Esophagus squamous epithelium (tissue), 4 donors: ENCODE measurements at regions not wholly inside any gene's neighbourhood (a gene's known extent, or its start where the extent isn't known, plus 50 kb on each side); places are given as distances from the start of the nearest gene placed in this dataset.

ENCODE experiments used
- POLR2A ChIP-seq, 4 donors: fragments of 450-650 bp; IDR thresholded peaks; one replicate each; pipeline ENCODE4 v1.6.1; 2017; ENCODE audit warnings: antibody characterized with exemption in 4 of 4, mild to moderate bottlenecking in 4 of 4, moderate library complexity in 3 of 4
- TF ChIP-seq, protein P1 (sequence below), 6 experiments: fragments of 450-650 bp in 4 of 6; fragments of 200-600 bp in 2 of 6; sonication (generic) in 2 of 6; IDR thresholded peaks; one replicate each; pipeline ENCODE4 v1.5.1; 2016 to 2019; ENCODE audit warnings: antibody characterized with exemption in 6 of 6, mild to moderate bottlenecking in 4 of 6, moderate library complexity in 4 of 6

DNA sequence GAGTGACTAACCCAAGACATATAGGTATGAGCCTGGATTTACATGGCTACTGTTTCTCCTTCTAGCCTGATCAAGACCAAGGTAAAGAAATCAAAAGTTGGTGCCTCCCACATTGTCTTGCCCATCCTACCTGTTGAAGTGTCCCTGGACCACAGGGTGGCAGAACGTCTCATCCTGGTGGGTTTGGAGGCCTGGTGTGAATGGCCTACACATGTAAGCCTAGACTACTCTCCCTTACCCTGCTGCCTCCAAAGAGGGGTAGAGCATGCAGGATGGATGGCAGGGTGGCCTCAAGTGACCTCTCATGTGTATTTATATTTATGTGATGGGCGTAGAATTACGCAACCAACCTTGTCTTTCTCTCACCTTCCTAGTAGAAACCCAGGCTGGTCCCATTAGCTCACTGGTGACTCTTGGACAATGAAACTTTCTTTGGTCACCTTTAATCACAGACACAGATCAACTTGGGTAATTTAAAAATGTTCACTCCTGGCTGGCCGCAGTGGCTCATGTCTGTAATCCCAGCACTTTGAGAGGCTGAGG lies 73.3 kb upstream of the SOD3 start:
- TF ChIP-seq, protein P1, sequence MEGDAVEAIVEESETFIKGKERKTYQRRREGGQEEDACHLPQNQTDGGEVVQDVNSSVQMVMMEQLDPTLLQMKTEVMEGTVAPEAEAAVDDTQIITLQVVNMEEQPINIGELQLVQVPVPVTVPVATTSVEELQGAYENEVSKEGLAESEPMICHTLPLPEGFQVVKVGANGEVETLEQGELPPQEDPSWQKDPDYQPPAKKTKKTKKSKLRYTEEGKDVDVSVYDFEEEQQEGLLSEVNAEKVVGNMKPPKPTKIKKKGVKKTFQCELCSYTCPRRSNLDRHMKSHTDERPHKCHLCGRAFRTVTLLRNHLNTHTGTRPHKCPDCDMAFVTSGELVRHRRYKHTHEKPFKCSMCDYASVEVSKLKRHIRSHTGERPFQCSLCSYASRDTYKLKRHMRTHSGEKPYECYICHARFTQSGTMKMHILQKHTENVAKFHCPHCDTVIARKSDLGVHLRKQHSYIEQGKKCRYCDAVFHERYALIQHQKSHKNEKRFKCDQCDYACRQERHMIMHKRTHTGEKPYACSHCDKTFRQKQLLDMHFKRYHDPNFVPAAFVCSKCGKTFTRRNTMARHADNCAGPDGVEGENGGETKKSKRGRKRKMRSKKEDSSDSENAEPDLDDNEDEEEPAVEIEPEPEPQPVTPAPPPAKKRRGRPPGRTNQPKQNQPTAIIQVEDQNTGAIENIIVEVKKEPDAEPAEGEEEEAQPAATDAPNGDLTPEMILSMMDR (IDR thresholded peaks at IDR 0.05): no peak
- no peak for TF ChIP-seq POLR2A (IDR thresholded peaks at IDR 0.05)
